Inflammatory macrophage treated with lipopolysaccharide for 1 hour (primary cell): ENCODE measurements at regions not wholly inside any gene's neighbourhood (a gene's known extent, or its start where the extent isn't known, plus 50 kb on each side); places are given as distances from the start of the nearest gene placed in this dataset.

Experiments used
- DNase-seq, 2 donors: peaks; one replicate each; pipeline ENCODE4 v3.0.0-alpha.2; 2020 to 2022

GRCh38 chr2:120428748-120429147, 82.8 kb downstream of the INHBB start:
- no peak for DNase-seq

- no peak for DNase-seq
Observed at GRCh38 chr2:120429586-120430500, 83.9 kb downstream of the INHBB start.

- no peak for DNase-seq
Observed at GRCh38 chr2:120430501-120430830, 84.5 kb downstream of the INHBB start.

- DNase-seq = no peak
Observed at GRCh38 chr2:120430957-120431356, 85.0 kb downstream of the INHBB start.

- no peak for DNase-seq
Observed at GRCh38 chr2:120431386-120432292, 85.7 kb downstream of the INHBB start.

GRCh38 chr2:120432293-120432975, 86.5 kb downstream of the INHBB start:
- DNase-seq = no peak

- DNase-seq = no peak
Observed at GRCh38 chr2:120432976-120433815, 87.3 kb downstream of the INHBB start.

- no peak for DNase-seq
Observed at GRCh38 chr2:120433816-120434290, 87.9 kb downstream of the INHBB start.

- no peak for DNase-seq
Observed at GRCh38 chr2:120434492-120435308, 88.8 kb downstream of the INHBB start.

- no peak for DNase-seq
Observed at GRCh38 chr2:120435671-120436459, 89.9 kb downstream of the INHBB start.

- DNase-seq = no peak
Observed at GRCh38 chr2:120436460-120436739, 90.5 kb downstream of the INHBB start.

- DNase-seq = peak in 1 of 2 donors; percentile 27
Observed at GRCh38 chr2:120436885-120437603, 91.1 kb downstream of the INHBB start.

- no peak for DNase-seq
Observed at GRCh38 chr2:120437604-120438000, 91.7 kb downstream of the INHBB start.

- no peak for DNase-seq
Observed at GRCh38 chr2:120438301-120439066, 92.5 kb downstream of the INHBB start.

GRCh38 chr2:120439067-120439368, 93.1 kb downstream of the INHBB start:
- no peak for DNase-seq

GRCh38 chr2:120439637-120440384, 93.9 kb downstream of the INHBB start:
- no peak for DNase-seq

- DNase-seq = no peak
Observed at GRCh38 chr2:120440521-120441350, 94.8 kb downstream of the INHBB start.

GRCh38 chr2:120441351-120441700, 95.4 kb downstream of the INHBB start:
- DNase-seq = no peak
